HTR-8/SVneo (cell line): ENCODE measurements at regions not wholly inside any gene's neighbourhood (a gene's known extent, or its start where the extent isn't known, plus 50 kb on each side); places are given as distances from the start of the nearest gene placed in this dataset.
A peak's percentile ranks its signal among the peaks of the same experiment; 100 is the strongest.
"Not testable (repeated sequence)": the region's sequence is repeated elsewhere in the genome, so short reads cannot be mapped to it uniquely, and the experiment has no call there.

ENCODE experiments used
- DNase-seq: peaks from one replicate; pipeline ENCODE4 v3.0.0; 2011; ENCODE audit warnings: low spot score, mixed read lengths; ENCODE audit not compliant: insufficient read length
- FAIRE-seq: peaks from 2 replicates; lab custom pipeline; 2011; peaks lifted over from hg19 to GRCh38; lab: Jason Lieb, UNC

DNA sequence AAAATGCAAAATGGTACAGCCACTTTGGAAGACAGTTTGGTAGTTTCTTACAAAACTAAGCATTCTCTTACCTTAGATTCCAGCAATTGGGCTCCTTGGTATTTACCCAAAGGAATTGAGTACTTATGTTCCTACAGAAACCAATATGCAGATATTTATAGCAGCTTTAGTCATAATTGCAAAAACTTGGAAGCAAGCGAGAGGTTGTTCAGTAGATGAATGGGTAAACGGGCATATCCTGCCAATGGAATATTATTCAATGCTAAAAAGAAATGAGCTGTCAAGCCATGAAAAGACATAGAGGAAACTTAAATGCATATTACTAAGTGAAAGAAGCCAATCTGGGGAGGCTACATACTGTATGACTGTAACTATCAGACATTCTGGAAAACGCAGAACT, 926.7 kb downstream of the TYW1 start:
- FAIRE-seq (no peak), DNase-seq (no peak)

DNA sequence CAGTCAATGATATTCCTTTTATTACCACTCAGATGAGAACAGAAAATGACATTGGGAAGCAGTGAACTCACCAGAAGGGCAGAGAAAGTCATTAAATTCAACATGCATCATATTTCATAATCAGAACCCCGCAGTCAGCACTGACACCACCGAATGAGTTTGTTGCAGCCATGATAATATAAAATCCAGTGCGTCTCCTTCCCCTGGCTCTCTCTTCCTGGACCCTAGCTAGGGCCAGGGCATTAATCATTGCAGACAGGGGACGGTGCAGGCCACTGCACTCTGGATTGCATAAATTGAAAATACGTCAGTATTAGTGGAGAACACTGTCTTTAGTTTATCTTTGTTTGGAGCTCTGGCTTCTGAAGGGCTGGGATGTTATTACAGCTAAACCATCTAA, 931.5 kb downstream of the TYW1 start:
- no peak for FAIRE-seq
- DNase-seq: no peak

DNA sequence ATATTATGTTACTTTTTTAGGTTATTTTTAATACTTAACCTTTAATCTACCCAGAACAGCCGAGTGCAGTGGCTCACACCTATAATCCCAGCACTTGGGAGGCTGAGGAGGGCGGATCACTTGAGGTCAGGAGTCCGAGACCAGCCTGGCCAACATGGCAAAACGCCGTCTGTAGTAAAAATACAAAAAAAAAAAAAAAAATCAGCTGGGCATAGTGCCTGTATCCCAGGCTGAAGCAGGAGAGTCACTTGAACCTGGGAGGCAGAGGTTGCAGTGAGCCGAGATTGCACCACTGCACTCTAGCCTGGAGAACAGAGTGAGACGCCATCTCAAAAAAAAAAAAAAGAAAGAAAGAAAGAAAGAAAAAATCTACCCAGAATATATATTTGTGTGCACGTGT, 939.8 kb downstream of the TYW1 start:
- DNase-seq, FAIRE-seq: not testable (repeated sequence)

DNA sequence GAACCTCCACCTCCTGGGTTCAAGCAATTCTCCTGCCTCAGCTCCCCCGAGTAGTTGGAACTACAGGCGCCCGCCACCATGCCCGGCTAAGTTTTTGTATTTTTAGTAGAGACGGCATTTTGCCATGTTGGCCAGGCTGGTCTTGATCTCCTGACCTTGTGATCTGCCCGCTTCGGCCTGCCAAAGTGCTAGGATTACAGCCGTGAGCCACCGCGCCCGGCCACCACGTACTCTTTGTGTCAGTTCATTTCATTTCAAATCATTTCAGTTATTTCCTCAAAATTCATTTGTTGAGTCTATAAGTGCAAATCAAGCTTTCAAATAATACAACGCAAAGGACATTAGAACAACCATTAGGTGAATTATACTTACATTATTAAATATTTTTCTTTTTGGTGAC, 943.8 kb downstream of the TYW1 start:
- DNase-seq (no peak), FAIRE-seq (no peak)

DNA sequence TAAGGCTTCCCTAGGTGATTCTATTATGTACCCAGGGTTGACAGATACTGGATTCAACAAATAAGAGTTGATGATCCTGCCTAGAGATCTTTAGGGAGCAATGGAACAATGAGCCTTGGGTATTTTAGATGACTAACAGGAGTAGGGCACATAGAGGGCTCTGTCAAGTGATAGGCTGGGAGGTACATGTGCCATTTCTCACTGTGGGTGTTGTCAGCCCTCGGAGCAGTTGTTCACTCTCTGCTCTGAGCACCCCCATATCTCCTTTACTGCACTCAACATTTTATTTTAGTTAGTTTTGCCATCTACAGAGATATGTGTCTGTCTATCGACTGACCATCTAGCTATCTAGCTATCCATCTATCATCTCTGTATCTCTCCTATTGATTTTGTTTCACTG, 950.6 kb downstream of the TYW1 start:
- DNase-seq: no peak
- FAIRE-seq: no peak

DNA sequence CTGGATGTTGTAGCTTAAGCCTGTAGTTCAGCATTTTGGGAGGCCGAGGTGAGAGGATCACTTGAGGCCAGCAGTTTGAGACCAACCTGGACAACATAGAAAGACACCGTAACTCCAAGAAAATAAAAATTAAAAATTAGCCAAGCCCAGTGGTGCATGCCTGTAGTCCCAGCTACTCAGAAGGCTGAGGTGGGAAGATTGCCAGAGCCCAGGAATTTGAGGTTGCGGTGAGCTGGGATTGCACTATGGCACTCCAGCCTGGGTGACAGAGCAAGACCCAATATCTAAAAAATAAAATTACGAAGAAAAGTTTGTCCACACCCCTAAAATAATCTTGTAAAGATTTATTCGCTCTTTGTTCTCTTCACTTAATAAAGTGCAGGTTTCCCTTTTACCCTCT, 951.0 kb downstream of the TYW1 start:
- FAIRE-seq (no peak), DNase-seq (no peak)

DNA sequence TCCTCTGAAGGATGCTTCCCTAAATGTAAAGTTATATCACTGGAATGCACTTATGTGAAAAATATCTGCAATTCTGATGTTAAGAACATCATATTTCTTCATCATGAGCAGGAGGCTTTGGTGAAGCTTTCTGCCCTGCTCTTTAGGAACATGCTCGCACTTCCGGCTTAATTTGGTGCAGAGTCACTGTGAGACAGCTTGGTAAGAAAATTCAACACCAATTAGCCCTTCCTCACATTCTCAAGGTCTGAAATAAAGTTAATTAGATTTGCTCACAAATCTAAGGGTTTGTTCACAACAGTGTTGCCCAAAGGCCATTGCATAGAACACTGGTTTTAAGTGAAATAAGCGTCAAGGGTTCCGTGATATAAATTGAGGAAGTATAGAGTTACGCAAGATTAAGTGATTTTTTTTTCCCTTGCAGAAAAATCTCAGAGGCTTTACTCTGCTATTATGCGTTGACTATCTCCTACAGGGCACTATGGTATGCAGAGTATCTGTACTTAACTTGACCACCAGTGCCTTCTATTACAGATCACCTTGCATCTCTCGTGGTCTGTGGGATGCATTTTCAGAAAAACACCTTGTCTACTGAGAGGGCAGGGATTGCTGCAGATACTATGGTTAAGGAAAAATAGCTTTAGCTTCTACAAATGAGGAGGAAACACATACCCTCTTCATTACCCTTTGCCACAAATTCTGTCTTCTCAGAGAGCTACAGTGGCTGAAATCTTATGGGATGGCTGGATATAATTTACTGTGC, 953.9 kb downstream of the TYW1 start:
- DNase-seq (no peak), FAIRE-seq (no peak)

DNA sequence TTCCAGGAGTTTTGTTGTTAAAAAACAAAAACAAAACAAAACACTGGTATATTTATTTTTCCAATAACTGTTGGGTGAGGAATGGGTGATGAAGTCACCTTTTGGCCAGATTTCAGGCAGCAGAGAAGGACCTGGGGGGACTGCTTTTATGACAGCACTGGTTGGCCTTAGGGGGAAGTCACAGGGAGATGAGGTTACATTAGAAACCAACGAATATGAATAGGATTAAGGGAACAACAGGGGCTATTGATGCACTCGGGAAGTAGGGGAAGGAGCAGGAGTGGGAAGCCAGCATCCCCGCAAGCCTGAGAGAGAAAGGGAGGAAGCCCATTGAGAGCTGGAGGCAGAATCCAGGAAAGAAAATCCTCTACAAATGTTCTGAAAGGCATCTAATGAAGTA, 958.4 kb downstream of the TYW1 start:
- no peak for FAIRE-seq
- DNase-seq: no peak

DNA sequence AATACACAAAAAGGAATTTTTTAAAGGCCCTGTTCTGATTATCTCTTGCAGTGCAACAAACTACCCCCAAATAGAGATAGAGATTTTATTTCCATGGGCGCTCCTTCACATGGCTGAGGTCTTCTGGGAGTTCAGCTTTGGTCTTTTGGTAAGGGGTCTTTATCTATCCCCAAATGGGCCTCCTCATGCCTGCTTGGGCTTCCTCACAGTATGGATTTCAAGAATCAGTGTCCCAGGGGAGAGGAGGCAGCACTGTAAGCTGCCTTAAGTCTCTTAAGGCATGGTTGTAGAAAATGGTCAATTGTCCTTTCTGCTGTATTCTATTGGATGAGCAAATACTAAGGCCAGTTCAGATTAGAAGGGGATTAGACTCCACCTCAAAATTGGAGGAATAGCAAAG, 966.2 kb downstream of the TYW1 start:
- DNase-seq (no peak), FAIRE-seq (no peak)

DNA sequence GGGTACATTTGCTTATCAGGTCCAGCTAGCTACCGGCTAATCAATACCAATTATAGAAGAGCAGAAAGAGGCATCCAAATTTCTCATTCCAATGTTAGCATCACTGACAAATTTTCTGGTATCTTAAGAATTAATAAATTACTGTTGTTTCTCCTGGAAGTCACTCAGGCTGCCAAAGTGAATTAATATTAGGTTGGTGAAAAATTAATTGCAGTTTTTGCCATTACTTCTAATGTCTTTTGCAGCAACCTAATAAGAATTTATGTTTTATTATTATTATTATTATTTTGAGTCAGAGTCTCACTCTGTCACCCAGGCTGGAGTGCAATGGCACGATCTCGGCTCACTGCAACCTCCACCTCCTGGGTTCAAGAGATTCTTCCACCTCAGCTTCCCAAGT, 979.9 kb downstream of the TYW1 start:
- DNase-seq: no peak
- FAIRE-seq: no peak

DNA sequence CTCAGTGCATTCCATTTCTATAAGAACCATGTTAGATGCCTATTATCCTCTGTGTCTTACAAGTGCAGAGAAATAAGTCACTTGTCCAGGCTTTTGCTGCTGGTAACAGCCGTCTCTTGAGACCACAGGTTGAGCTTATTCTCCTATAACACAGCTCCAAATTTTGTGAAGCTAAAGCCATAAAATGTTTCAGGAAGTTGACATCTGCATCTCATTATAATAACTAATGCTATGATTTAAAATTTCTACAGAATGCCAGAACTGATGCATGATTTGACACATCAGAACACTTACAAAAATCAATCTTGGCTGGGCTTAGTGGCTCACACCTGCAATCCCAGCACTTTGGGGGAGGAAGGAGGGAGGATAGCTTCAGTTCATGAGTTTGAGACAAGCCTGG, 986.9 kb downstream of the TYW1 start:
- DNase-seq (no peak), FAIRE-seq (no peak)

DNA sequence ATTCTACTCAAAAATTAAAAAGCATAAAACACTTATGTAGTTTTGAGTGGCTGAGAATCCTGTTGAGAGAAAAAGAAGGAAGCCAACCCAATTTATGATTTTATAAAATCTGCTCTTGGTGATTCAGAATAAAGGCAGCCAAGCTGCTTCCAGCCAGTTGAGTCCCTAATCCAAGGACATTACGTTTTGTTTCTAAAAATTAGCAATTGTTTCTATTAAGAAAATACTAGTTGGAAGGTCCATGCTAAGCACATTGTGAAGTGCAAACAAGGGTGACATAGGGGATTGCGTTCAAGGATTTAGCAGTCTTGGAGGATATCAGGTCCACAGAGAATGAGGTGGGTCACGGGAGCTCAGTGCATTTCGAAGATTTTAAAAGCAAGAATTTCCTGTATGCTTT, 987.7 kb downstream of the TYW1 start:
- FAIRE-seq (no peak), DNase-seq (no peak)

DNA sequence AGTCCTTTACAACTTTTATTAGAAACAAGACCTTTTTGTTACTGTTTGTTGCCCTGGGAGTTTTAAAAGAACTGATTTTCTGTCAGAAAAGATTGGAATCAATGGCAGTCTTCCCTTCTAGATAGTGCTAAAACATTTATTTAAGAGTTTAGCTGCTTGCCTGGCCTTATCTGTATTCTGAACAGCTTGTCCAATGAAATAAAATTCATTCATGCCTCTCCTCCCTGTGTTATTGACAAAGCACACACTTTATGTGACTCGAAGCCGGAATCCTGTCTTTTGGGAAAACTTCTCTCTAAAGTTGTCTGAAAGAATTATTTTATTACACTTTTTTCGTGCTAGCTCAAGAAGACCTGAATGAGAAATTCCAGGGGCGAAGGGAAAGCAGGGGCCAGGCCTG, 992.5 kb downstream of the TYW1 start:
- FAIRE-seq (no peak), DNase-seq (no peak)

DNA sequence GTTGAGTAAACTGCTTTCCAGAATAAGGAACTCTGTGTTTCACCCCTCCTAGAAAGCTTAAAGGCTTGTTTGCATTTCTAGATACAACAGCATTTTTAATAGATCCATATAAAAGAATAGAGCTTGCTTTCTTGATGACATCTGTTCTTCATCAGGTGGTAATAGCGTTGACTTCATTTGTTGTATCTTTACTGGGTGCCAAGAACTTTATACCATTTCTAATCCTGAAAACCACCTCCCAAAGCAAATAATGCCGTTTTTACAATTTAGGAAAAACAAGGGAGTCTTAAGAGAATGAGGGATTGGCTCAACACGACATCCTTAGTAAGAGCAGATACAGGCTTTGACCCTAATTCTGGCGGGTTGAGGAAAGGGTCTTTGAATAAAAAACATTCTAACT, 993.4 kb downstream of the TYW1 start:
- DNase-seq (no peak), FAIRE-seq (no peak)

DNA sequence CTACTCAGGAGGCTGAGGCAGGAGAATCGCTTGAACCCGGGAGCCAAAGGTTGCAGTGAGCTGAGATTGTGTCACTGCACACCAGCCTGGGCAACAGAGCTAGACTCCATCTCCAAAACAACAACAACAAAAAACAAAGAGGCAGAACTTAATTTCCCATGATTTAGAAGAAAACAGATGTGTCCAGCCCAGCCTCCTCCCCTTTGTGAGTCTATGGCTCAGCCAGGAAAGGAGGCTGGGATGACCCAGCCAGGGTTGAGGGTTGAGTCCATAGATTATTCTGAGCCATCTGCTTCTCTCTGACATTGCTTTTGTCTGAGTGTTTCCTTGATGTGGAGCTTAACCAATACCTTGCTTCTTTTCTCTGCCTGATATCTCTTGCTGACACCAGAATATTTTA, 994.1 kb downstream of the TYW1 start:
- DNase-seq (no peak), FAIRE-seq (no peak)

DNA sequence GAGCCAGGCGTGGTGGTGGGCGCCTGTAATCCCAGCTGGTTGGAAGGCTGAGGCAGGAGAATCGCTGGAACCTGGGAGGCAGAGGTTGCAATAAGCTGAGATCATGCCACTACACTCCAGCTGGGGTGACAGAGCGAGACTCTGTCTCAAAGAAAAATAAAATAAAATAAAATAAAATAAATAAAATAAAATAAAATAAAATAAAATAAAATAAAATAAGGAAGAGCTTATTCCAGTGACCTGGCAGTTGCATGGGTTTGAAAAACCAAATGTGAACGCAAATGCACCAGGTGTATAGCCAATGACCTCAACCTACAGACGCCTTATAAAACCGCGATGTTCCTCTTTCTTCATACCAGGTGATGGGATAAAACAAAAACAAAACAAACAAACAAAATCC, 995.7 kb downstream of the TYW1 start:
- FAIRE-seq (no peak), DNase-seq (no peak)

DNA sequence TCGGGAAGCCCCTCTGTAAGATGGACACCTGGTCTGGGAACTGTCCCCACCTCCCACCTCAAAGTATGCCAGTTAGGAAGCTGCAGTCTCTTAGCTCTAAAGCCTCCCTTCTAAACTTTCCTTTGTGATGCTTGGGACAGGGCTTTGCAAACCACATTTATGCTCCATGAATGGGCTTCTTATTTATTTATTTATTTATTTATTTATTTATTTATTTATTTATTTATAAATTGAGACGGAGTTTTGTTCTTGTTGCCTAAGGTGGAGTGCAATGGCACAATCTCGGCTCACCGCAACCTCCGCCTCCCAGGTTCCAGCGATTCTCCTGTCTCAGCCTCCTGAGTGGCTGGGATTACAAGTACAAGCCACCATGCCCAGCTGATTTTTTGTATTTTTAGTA, 1009.4 kb downstream of the TYW1 start:
- FAIRE-seq: no peak

DNA sequence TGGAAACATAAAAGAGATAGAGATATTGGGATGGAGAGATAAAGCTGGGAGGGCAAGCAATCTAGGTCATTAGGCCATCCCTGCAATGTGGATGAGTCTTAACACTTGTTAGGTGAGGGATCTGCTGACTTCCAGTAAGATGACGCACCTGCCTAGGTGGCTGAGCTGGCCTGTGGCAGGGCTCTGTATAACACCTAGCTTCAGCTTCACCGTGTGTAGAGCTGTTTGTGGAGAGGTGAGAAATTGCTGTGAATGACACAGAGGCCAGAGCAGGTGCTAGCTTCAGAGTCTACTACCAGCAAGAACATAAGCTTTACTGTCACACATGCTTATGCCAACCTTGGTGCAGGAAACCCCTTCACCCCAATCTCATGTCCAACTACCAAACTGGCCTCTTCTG, 1010.0 kb downstream of the TYW1 start:
- DNase-seq (no peak), FAIRE-seq (no peak)

More for the DNA sequence above, 1009.4 kb downstream of the TYW1 start:
- no peak for DNase-seq

DNA sequence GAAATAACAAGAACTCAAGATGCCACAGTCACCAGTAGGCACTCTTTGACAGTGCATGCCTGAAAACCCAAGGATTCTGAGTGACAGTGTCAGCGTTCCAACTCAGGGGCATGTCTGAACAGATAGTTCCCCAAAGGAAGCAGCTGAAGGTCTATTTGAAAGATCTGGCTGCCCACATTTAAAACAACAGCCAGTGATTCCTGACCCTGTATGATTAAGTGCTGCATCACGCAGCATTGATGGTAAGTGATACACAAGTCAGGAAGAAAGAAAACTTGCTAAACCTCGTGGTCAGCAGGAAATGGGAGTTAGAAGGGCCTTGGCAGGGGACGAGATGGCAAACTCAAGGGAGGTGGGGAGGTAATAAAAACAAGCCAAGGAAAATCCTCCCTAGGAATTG, 1013.1 kb downstream of the TYW1 start:
- FAIRE-seq: no peak
- peak; percentile 8 for DNase-seq

DNA sequence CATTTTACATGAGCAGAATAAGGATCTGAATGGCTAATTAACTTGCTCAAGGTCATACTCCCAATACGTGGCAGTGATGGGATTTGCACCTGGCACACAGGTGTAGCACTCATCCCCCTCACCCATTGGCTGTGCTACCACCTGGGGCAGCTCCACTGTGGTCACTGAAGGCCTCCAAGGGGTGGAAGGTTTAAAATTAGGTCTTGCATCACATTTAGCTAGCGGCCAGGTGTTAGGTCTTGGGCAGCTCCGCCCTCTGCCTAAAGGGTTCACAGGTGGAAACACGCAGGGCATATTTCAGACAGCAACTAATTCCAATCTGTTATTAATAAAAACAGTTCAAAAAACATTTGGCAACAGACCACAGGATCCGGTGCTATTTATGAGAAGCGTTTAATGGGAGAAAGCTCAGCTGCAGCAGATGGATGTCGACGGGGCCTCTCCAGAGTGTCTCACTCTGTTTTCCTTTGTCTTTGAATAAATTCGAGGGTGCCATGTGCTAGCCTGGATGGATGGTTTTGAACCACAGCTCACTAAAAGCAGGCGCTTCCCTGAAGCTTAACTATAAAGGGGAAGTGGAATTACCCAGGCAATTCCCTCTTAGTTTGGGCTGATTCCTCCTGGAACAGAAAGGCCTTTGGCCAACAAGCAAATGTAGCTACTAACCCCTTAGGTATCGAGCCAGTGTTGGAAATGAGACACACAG, 1017.6 kb downstream of the TYW1 start:
- DNase-seq (no peak), FAIRE-seq (no peak)

DNA sequence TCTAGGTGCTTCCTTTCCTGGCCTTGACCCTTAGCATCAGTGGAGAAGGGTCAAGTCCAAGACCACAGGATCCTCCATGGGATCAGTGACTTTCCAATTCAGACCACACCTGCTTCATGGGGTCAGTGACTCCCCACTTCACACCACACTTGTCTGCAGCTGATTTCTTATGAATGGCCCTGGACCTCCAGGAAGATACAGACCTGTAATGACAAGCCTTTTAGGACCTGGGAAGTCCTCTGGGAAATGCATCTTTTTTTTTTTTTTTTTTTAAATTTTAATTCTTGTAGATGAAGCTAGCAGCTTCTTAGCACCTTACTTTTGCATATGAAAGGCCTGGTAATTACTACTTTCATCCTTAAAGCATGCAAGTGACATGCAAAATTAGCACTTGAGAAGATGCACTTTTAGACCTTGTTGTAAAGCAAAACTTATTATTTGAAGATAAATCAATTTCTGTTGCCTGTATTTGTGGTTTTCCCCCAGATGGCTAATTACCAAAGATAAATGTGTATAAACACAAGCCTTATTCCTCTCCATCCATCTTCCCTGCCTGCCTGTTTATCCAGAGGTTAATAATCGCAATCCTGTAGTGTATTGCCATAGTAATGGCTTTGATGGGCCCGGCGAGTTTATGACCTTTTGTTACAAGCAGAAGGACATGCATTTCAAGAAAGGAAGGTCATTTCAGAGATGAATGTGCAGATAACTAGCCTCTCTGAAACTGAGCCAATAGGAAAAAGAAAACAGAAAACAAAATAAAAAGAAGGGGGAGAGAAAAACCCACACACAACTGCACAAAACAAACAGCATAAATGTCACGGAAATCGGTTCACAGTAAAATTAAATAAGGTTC, 1018.7 kb downstream of the TYW1 start:
- no peak for FAIRE-seq
- DNase-seq: no peak
